ENCODE measurements at regions not wholly inside any gene's neighbourhood (a gene's known extent, or its start where the extent isn't known, plus 50 kb on each side); places are given as distances from the start of the nearest gene placed in this dataset.
A peak's percentile ranks its signal among the peaks of the same experiment; 100 is the strongest.

DNA sequence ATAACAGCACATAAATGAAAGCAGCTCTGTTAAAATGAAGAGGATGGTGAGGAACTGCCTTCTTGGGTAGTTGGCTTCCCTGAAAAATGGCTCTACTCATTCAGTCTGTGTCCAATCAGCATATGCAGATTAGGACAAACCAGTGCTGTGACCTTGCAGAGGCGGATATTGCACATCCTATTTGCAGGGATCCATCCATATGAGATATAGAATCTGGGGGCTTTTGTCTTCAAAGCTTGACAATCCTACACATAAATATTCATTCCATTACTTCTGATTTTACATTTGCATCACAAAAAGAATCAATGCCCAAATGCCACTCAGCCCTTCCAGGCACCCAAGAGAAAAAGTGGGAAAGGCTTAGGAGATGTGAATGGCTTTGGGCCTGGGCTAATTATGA is 383.7 kb downstream of the EMP1 start:
- H3K4me3 ChIP-seq (replicated peaks; ENCODE audit: low read depth, low read length): no peak overlapping the region
- DNase-seq (ENCODE audit: low read depth): no peak
- TF ChIP-seq, protein P1, sequence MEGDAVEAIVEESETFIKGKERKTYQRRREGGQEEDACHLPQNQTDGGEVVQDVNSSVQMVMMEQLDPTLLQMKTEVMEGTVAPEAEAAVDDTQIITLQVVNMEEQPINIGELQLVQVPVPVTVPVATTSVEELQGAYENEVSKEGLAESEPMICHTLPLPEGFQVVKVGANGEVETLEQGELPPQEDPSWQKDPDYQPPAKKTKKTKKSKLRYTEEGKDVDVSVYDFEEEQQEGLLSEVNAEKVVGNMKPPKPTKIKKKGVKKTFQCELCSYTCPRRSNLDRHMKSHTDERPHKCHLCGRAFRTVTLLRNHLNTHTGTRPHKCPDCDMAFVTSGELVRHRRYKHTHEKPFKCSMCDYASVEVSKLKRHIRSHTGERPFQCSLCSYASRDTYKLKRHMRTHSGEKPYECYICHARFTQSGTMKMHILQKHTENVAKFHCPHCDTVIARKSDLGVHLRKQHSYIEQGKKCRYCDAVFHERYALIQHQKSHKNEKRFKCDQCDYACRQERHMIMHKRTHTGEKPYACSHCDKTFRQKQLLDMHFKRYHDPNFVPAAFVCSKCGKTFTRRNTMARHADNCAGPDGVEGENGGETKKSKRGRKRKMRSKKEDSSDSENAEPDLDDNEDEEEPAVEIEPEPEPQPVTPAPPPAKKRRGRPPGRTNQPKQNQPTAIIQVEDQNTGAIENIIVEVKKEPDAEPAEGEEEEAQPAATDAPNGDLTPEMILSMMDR (IDR thresholded peaks at IDR 0.05; ENCODE audit: low read length, missing control alignments): no peak

DNA sequence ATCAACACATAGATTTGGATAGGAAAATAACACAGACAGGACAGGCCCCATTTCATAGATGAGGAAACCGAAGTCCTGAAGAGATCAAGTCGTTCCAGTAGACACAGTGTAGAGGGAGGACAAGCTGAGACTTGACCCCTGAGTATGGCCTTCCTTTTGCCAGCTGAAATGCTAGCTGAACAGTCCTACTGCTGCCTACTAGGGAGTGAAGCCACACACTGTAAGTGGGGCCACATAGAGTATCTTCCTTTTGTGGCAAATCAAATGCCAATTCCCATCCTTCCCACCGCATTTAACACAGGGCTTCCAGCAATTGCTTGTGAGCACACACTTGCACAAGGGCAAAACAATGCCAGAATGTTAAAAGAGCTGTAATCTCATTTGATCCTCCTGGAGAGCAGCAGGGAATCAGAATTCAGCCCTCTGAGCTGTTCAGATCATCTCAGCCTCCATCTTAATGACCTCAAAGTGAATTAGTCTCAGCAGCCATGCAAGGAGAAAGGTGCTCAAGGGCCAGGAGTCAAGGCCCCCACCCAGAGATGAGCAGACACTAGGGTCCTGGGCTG is 380.5 kb downstream of the EMP1 start:
- DNase-seq (ENCODE audit: low read depth): no peak
- TF ChIP-seq, protein P1 (IDR thresholded peaks at IDR 0.05; ENCODE audit: low read length, missing control alignments): no peak
- H3K4me3 ChIP-seq (replicated peaks; ENCODE audit: low read depth, low read length): no peak overlapping the region

DNA sequence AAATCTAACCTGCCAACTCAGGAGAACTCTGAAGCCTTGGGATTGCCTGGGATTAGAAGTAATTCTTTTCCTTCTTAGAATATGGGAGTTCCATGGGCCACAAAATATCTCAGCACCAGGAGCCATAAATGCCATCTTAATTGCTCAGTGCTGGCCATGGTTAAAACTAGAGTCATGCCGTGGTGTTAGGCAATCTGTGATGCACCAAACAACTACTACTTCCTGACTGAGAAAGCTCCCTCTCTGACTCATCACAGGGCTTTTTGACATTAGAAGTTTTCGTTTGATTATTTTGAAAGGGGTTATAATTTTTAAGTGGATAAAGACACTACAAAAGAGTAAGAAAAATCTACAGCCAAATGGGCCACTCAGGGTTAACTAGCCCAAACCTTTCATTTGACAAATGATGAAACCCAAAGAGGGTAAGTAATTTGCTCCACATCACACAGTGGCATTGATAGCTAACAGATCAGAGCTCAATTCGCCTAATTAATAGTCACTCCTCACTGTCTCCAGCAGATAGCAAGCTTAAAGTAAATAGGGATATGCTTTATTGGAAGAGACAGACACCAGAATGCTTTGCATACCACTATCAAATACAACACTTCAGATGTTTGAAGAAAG is 377.3 kb downstream of the EMP1 start:
- no peak overlapping the region for H3K4me3 ChIP-seq (replicated peaks; ENCODE audit: low read depth, low read length)
- TF ChIP-seq, protein P1 (IDR thresholded peaks at IDR 0.05; ENCODE audit: low read length, missing control alignments): no peak
- peak; percentile 46 for DNase-seq (ENCODE audit: low read depth)

DNA sequence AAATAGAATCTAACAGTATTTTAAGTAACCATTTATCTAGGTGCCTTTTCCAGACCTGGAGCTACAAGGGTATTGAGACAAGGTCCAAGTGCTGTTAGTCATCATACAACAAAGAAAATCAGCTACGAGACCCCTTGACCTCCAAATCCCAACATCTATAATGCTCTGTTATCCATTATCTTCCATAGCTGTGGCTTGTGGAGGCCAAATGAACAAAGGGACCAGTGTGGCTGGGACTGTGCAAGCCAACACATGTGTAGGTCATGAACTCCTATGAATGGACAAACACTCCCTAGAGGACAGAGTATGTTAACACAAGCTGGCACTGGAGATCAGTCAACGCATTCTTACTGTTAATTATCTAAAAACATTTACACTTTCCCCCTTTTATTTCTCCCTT is 374.5 kb downstream of the EMP1 start:
- TF ChIP-seq, protein P1 (IDR thresholded peaks at IDR 0.05; ENCODE audit: low read length, missing control alignments): no peak
- no peak for DNase-seq (ENCODE audit: low read depth)
- H3K4me3 ChIP-seq (replicated peaks; ENCODE audit: low read depth, low read length): no peak overlapping the region

DNA sequence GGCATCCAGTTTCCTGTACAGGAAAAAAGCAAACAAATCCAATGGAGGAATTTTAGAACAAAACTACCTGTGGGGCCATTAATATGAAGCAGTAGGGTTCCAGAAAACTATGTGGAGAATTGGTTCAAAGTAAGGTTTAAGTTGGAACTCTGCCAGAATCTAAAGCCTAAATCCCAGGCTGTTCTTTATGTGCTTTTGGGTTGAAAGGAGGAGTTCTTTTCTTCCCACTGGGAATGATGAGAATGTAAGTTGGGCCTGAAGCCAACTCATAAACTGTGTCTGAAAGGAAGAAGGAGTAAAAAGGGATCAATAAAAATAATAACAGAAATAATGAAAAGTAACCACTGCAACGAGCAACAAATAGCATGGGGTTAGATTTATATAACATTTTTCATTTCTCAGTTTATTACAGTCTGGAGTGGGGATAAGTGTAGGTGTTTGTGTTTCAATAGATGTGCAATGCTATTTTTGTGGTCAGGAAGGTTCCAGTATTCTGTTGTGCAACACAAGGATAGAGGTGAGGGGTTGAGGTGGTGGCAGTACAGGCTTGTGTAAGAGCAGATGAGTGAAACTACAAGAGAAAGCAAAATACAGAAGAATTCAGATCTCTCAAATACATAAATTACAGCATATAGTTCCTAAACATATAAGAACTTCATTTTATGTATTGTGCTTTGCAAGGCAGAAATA is 373.6 kb downstream of the EMP1 start:
- no peak for DNase-seq (ENCODE audit: low read depth)
- no peak overlapping the region for H3K4me3 ChIP-seq (replicated peaks; ENCODE audit: low read depth, low read length)
- TF ChIP-seq, protein P1 (IDR thresholded peaks at IDR 0.05; ENCODE audit: low read length, missing control alignments): no peak

DNA sequence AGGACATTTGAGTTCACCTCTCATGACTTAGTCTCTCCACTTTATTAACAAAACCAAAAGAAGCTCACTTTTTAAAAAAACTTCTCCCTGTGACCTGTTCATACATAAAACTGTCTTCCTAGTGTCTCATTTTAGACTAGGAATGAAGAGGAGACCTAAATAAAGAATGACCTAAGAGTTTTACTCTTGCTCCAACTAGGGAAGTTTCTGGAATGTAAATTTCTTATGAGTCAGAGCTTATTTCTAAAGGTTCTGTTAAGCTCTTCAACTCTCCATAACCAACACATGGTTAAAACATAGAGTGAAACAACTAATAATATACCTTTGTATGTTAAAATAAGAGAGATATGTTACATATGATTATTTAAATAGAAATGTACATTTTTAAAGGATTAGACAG is 369.8 kb downstream of the EMP1 start:
- DNase-seq (ENCODE audit: low read depth): no peak
- TF ChIP-seq, protein P1 (IDR thresholded peaks at IDR 0.05; ENCODE audit: low read length, missing control alignments): no peak
- H3K4me3 ChIP-seq (replicated peaks; ENCODE audit: low read depth, low read length): no peak overlapping the region
